Tibial nerve (tissue), 4 donors: ENCODE measurements at regions not wholly inside any gene's neighbourhood (a gene's known extent, or its start where the extent isn't known, plus 50 kb on each side); places are given as distances from the start of the nearest gene placed in this dataset.

Experiments used
- DNase-seq, 2 donors: peaks; one replicate each; pipeline ENCODE4 v3.0.0-alpha.2; 2019; ENCODE audit warnings: low spot score in 2 of 2
- H3K27ac ChIP-seq, 4 donors: fragments of 200-600 bp; sonication (generic) in 3 of 4; one replicate each; pipeline ENCODE4 v1.5.1; 2017 to 2019; ENCODE audit warnings: mild to moderate bottlenecking in 1 of 4
- H3K27me3 ChIP-seq, 2 donors: fragments of 200-600 bp; sonication (generic) in 1 of 2; one replicate each; pipeline versions ENCODE4 v1.5.1 to v1.6.0; 2017 to 2019
- H3K36me3 ChIP-seq, 3 donors: fragments of 200-600 bp; sonication (generic); one replicate each; pipeline ENCODE4 v1.5.1; 2018 to 2019
- H3K4me1 ChIP-seq, 4 donors: fragments of 200-600 bp; sonication (generic) in 3 of 4; one replicate each; pipeline ENCODE4 v1.5.1; 2017 to 2019
- H3K4me3 ChIP-seq, 4 donors: fragments of 200-600 bp; sonication (generic) in 3 of 4; one replicate each; pipeline ENCODE4 v1.5.1; 2017 to 2019; ENCODE audit warnings: mild to moderate bottlenecking in 1 of 4, moderate library complexity in 1 of 4
- H3K9me3 ChIP-seq, 4 donors: fragments of 200-600 bp; sonication (generic) in 3 of 4; one replicate each; pipeline ENCODE4 v1.5.1; 2017 to 2019
- EP300 ChIP-seq, 2 donors: sonication (generic); formaldehyde crosslinking; IDR thresholded peaks; one replicate each; pipeline ENCODE4 v1.6.1; 2017; ENCODE audit warnings: antibody characterized with exemption in 2 of 2, mild to moderate bottlenecking in 1 of 2
- POLR2A ChIP-seq, 2 donors: fragments of 450-650 bp; IDR thresholded peaks; one replicate each; pipeline ENCODE4 v1.6.1; 2017; ENCODE audit warnings: antibody characterized with exemption in 2 of 2, mild to moderate bottlenecking in 2 of 2, moderate library complexity in 2 of 2
- WGBS, 2 donors: methylation state at CpG; one replicate each; pipeline ENCODE4 v1.1.5; 2018; 5-methylcytosine and 5-hydroxymethylcytosine counted together
- TF ChIP-seq, protein P1 (sequence below), 5 experiments: fragments of 200-600 bp in 3 of 5; fragments of 450-650 bp in 2 of 5; sonication (generic) in 3 of 5; IDR thresholded peaks; one replicate each; pipeline ENCODE4 v1.5.1; 2016 to 2019; ENCODE audit warnings: antibody characterized with exemption in 5 of 5, mild to moderate bottlenecking in 3 of 5, moderate library complexity in 2 of 5

DNA sequence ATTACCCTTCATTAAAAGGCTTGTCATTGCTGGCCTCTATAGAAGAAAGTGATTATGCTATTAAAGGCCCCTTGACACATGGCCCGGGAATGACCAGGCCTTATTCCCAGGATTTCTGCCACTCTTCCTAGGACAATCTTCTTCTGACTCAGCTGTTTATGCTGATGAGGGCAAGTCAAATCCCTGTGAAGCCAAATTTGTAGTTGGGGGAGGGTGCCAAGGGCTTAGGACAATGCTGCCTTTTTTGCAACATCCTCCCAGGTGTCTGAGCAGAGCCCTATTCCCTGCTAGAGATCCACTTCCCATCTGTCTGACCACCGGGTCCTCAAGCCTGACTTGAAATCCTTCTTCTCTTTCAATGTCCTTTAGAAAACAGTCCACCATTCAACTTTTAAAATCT is 230.7 kb upstream of the SRRM4 start:
- no peak overlapping the region for H3K27ac ChIP-seq
- peaks cover 0 to 21% (median 0%) of the 10 kb centered on the region in 4 donors for H3K9me3 ChIP-seq
- TF ChIP-seq, protein P1, sequence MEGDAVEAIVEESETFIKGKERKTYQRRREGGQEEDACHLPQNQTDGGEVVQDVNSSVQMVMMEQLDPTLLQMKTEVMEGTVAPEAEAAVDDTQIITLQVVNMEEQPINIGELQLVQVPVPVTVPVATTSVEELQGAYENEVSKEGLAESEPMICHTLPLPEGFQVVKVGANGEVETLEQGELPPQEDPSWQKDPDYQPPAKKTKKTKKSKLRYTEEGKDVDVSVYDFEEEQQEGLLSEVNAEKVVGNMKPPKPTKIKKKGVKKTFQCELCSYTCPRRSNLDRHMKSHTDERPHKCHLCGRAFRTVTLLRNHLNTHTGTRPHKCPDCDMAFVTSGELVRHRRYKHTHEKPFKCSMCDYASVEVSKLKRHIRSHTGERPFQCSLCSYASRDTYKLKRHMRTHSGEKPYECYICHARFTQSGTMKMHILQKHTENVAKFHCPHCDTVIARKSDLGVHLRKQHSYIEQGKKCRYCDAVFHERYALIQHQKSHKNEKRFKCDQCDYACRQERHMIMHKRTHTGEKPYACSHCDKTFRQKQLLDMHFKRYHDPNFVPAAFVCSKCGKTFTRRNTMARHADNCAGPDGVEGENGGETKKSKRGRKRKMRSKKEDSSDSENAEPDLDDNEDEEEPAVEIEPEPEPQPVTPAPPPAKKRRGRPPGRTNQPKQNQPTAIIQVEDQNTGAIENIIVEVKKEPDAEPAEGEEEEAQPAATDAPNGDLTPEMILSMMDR (IDR thresholded peaks at IDR 0.05), result no peak
- TF ChIP-seq EP300 (IDR thresholded peaks at IDR 0.05), result no peak
- no peak for TF ChIP-seq POLR2A (IDR thresholded peaks at IDR 0.05)
- DNase-seq, result no peak
- H3K27me3 ChIP-seq, result no peaks in the 10 kb centered on the region
- no peaks in the 10 kb centered on the region for H3K36me3 ChIP-seq
- no peaks in the 10 kb centered on the region for H3K4me1 ChIP-seq
- WGBS, 2 donors, result 47 to 62% methylated on average over 2 of the region's 2 CpGs
- no peak overlapping the region for H3K4me3 ChIP-seq

DNA sequence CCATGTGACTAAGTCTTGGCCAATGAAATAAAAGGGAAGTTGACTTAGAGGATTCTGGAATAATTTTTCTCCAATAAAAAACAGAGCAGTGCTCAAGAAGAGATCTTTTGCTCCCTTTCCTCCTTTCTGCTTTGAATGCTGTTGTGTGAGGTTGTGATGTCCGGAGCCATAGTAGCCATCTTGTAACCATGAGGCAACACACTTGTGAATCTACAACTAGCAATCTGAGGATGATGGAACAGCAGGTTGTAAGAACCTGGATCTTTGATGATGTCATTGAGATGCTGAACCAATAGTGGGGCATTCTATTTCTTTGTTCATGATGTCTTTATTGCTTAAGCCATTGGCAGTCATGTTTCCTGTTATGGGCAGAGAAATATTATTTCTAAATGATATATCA is 230.0 kb upstream of the SRRM4 start:
- 76 to 100% methylated on average over 1 of the region's 1 CpG for WGBS, 2 donors
- Histone ChIP-seq H3K27me3 (no peaks in the 10 kb centered on the region), H3K36me3 (no peaks in the 10 kb centered on the region), H3K9me3 (peaks cover 0 to 21% (median 0%) of the 10 kb centered on the region in 4 donors), H3K4me3 (no peak overlapping the region), H3K4me1 (no peaks in the 10 kb centered on the region), H3K27ac (no peak overlapping the region)
- DNase-seq, result no peak
- TF ChIP-seq POLR2A (IDR thresholded peaks at IDR 0.05) (no peak), EP300 (IDR thresholded peaks at IDR 0.05) (no peak)
- TF ChIP-seq, protein P1 (IDR thresholded peaks at IDR 0.05), result no peak

DNA sequence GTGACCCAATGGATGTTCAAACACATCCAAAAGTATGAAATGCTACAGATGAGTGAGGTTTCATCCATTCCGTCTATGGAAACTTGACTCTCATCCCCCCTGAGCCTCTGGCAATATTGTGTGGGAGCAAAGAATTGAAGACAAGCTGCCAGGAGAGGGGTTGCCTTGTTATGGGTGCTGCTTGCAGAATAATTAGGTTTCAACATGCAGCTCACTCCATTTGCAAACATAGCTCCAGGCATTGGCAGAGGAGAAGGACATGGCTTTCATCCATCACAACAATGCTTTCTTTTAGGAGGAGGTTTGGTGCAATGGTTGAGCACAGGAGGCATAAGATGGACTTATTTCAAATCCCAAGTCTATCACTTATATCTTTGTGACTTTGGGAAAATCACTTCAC is 220.7 kb upstream of the SRRM4 start:
- H3K36me3 ChIP-seq, result no peaks in the 10 kb centered on the region
- H3K4me1 ChIP-seq, result no peaks in the 10 kb centered on the region
- no peak overlapping the region for H3K4me3 ChIP-seq
- H3K9me3 ChIP-seq, result peaks cover 0 to 10% (median 0%) of the 10 kb centered on the region in 4 donors
- no peak overlapping the region for H3K27ac ChIP-seq
- no peaks in the 10 kb centered on the region for H3K27me3 ChIP-seq
- TF ChIP-seq POLR2A (IDR thresholded peaks at IDR 0.05) (no peak), EP300 (IDR thresholded peaks at IDR 0.05) (no peak)
- TF ChIP-seq, protein P1 (IDR thresholded peaks at IDR 0.05), result no peak
- DNase-seq, result no peak
- WGBS, 2 donors, result 55 to 80% methylated on average over 1 of the region's 1 CpG

DNA sequence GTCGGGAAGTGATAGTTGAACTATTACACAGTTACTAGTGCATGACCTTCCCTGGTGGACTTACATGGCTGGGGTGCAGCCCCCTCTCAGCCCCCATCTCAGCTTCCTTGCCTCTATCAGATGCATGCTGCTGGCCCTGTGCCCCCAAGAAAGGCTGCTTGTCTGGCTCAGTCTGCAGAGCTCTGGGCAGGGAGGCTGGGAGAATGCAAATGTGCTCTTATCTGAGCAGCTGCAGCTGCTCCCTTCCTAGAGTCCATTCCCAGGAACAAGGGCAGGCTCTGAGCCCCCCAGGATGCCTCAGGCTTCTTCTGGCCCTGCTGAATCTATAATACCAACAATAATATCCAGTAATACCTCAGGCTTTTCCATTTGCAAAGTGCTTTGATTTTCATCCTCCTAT is 218.1 kb upstream of the SRRM4 start:
- Histone ChIP-seq H3K36me3 (no peaks in the 10 kb centered on the region), H3K4me3 (no peak overlapping the region), H3K27me3 (no peaks in the 10 kb centered on the region), H3K9me3 (peaks cover 0 to 10% (median 0%) of the 10 kb centered on the region in 4 donors), H3K27ac (no peak overlapping the region), H3K4me1 (no peaks in the 10 kb centered on the region)
- WGBS, 2 donors, result 36 to 63% methylated on average over 1 of the region's 1 CpG
- TF ChIP-seq POLR2A (IDR thresholded peaks at IDR 0.05), result no peak
- TF ChIP-seq EP300 (IDR thresholded peaks at IDR 0.05), result no peak
- TF ChIP-seq, protein P1 (IDR thresholded peaks at IDR 0.05), result no peak
- DNase-seq, result no peak

DNA sequence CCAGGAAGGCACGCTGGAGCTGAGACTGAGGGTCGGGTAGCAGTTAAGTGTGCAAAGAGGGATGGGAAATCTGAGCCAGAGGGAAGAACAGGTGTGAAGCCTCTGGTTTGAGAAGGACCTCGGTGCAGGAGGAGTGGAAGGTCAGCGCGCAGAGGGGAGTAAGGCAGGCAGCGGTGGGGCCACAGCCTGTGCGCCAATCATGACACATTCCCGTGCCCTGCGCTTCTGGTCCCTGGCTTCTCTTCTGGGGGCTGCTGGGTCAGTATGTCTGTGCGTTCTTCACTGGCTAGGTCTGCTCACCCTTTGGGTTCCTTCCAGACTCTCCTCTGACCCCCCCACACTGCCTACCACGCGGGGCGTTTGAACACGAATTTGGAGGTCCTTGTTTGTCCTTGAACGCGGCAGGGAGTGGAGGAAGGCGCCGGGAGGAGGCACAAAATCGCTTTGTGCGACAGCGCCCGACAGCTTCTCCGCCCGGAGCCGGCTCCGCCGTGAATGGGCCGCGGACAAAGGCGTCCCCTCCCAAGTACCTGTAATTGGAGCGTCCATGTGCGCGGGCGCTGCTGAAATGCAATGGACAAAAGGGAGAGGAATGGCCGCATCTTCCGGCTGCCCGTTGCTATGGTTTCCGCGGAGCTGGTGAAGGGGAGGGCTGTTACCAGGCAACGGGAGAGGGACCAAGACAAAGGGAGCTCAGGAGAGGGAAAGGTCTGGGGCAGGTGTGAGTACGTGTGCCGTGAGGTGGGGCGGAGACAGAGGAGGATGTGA is 207.2 kb upstream of the SRRM4 start:
- WGBS, 2 donors, result 8 to 10% methylated on average over 34 to 43 of the region's 43 CpGs
- H3K27me3 ChIP-seq, result peaks cover 0 to 9% of the 10 kb centered on the region in 2 donors
- TF ChIP-seq, protein P1 (IDR thresholded peaks at IDR 0.05), result no peak
- TF ChIP-seq EP300 (IDR thresholded peaks at IDR 0.05) (no peak), POLR2A (IDR thresholded peaks at IDR 0.05) (no peak)
- H3K9me3 ChIP-seq, result peaks cover 0 to 19% (median 0%) of the 10 kb centered on the region in 4 donors
- no peak overlapping the region for H3K27ac ChIP-seq
- DNase-seq, result no peak
- no peaks in the 10 kb centered on the region for H3K36me3 ChIP-seq
- no peaks in the 10 kb centered on the region for H3K4me1 ChIP-seq
- no peak overlapping the region for H3K4me3 ChIP-seq
